Endothelial cell of umbilical vein (primary cell): ENCODE measurements at regions not wholly inside any gene's neighbourhood (a gene's known extent, or its start where the extent isn't known, plus 50 kb on each side); places are given as distances from the start of the nearest gene placed in this dataset.

Experiments
- BruUV-seq: library from RNA; stranded (reverse); fragments of 400-500 nt; replicated peaks from 2 replicates; lab custom pipeline; 2021; lab: Mats Ljungman, UMichigan
- CTCF ChIA-PET: fragments of 300-600, 350-600 bp; sonication (Branson Sonifier 250); formaldehyde crosslinking; loops from one replicate; lab custom pipeline; 2021; ENCODE audit warnings: antibody characterized with exemption, inconsistent platforms; lab: Charles Lee
- POLR2A ChIA-PET: fragments of 300-600, 350-600 bp; sonication (Branson Sonifier 250); formaldehyde crosslinking; loops from one replicate; lab custom pipeline; 2021; ENCODE audit warnings: antibody characterized with exemption, inconsistent platforms; lab: Charles Lee
- DNase-seq: peaks from one replicate; pipeline ENCODE4 v3.0.0-alpha.2; 2011; ENCODE audit warnings: low read depth, low spot score
- FAIRE-seq: peaks from 2 replicates; lab custom pipeline; 2011; peaks lifted over from hg19 to GRCh38; lab: Jason Lieb, UNC
- H2AFZ ChIP-seq: 2 replicates; pipeline ENCODE4 v1.6.0; 2012; ENCODE audit warnings: low read depth, low read length, control low read depth, inconsistent platforms
- H3K27ac ChIP-seq: 2 replicates; pipeline ENCODE4 v1.5.1; 2011; ENCODE audit warnings: low read depth, mild to moderate bottlenecking, control low read depth, low read length, moderate library complexity; ENCODE audit not compliant: insufficient read depth
- H3K27me3 ChIP-seq, 2 experiments: 2 replicates each; pipeline versions ENCODE4 v1.6.0 to v1.6.1; 2011; ENCODE audit warnings: low read length in 2 of 2, mixed read lengths in 1 of 2; ENCODE audit not compliant: control insufficient read depth in 2 of 2, insufficient read depth in 2 of 2
- H3K36me3 ChIP-seq, 2 experiments: 2 replicates in 1 of 2; 3 replicates in 1 of 2; pipeline ENCODE4 v1.5.1; 2011; ENCODE audit warnings: low read length in 2 of 2, mild to moderate bottlenecking in 1 of 2, moderate library complexity in 1 of 2; ENCODE audit not compliant: control insufficient read depth in 2 of 2, insufficient read depth in 2 of 2; ENCODE audit errors: extremely low read depth in 1 of 2
- H3K4me1 ChIP-seq: 3 replicates; pipeline ENCODE4 v1.5.1; 2011; ENCODE audit warnings: mild to moderate bottlenecking, low read length; ENCODE audit not compliant: control insufficient read depth, insufficient read depth; ENCODE audit errors: extremely low read depth
- H3K4me2 ChIP-seq: 2 replicates; pipeline ENCODE4 v1.6.1; 2011; ENCODE audit warnings: low read length, control low read depth, mixed read lengths; ENCODE audit not compliant: insufficient read depth
- H3K4me3 ChIP-seq, 3 experiments: fragments of 200-600 bp in 1 of 3; sonication (generic), shearing (Covaris generic) in 1 of 3; replicated peaks in 1 of 3; 2 replicates each; pipeline ENCODE4 v1.5.1; 2011 to 2016; ENCODE audit warnings: control low read depth in 3 of 3, low read length in 3 of 3, mild to moderate bottlenecking in 2 of 3, inconsistent platforms in 1 of 3, low read depth in 1 of 3, moderate library complexity in 1 of 3; ENCODE audit not compliant: insufficient read depth in 1 of 3
- H3K79me2 ChIP-seq: 2 replicates; pipeline ENCODE4 v1.6.0; 2012; ENCODE audit warnings: low read length, inconsistent platforms; ENCODE audit not compliant: control insufficient read depth, insufficient read depth
- H3K9ac ChIP-seq: replicated peaks from 2 replicates; pipeline ENCODE3; 2011; ENCODE audit warnings: low read length, control low read depth; ENCODE audit not compliant: insufficient read depth; ENCODE audit errors: extremely low read depth
- H3K9me1 ChIP-seq: replicated peaks from 3 replicates; pipeline ENCODE4 v1.6.0; 2011; ENCODE audit warnings: mild to moderate bottlenecking, low read length; ENCODE audit not compliant: control insufficient read depth, insufficient read depth; ENCODE audit errors: extremely low read depth
- H3K9me3 ChIP-seq: replicated peaks from 2 replicates; pipeline ENCODE4 v1.5.1; 2012; ENCODE audit warnings: low read length, inconsistent platforms; ENCODE audit not compliant: control insufficient read depth, insufficient read depth
- H4K20me1 ChIP-seq: replicated peaks from 2 replicates; pipeline ENCODE3; 2011; ENCODE audit warnings: mild to moderate bottlenecking, low read length; ENCODE audit not compliant: control insufficient read depth, insufficient read depth; ENCODE audit errors: extremely low read depth
- EZH2 ChIP-seq: IDR thresholded peaks from 2 replicates; pipeline ENCODE4 v1.6.1; 2012; ENCODE audit warnings: borderline replicate concordance, low read depth, mild to moderate bottlenecking, moderate library complexity, low read length, inconsistent platforms; ENCODE audit not compliant: severe bottlenecking
- FOS ChIP-seq: IDR thresholded peaks from 2 replicates; pipeline ENCODE4 v1.6.1; 2011; ENCODE audit warnings: mild to moderate bottlenecking, low read length, moderate library complexity, borderline replicate concordance; ENCODE audit not compliant: insufficient read depth
- GATA2 ChIP-seq: IDR thresholded peaks from 2 replicates; pipeline ENCODE4 v1.7.0; 2011; ENCODE audit warnings: low read depth, mild to moderate bottlenecking, moderate library complexity, mixed read lengths, low read length; ENCODE audit not compliant: insufficient read length, insufficient read depth
- JUN ChIP-seq: IDR thresholded peaks from 2 replicates; pipeline ENCODE4 v1.6.1; 2011; ENCODE audit warnings: borderline replicate concordance, low read depth; ENCODE audit not compliant: insufficient read length, insufficient read depth
- MAX ChIP-seq: IDR thresholded peaks from 2 replicates; pipeline ENCODE4 v1.6.1; 2011; ENCODE audit not compliant: insufficient read depth, insufficient read length
- MYC ChIP-seq: IDR thresholded peaks from one replicate; pipeline ENCODE4 v1.6.1; 2011; ENCODE audit warnings: mild to moderate bottlenecking, low read depth, low read length
- POLR2A ChIP-seq: IDR thresholded peaks from 2 replicates; pipeline ENCODE4 v1.6.1; 2012; ENCODE audit warnings: low read depth, mild to moderate bottlenecking, control low read depth, low read length
- POLR2AphosphoS5 ChIP-seq: IDR thresholded peaks from 2 replicates; pipeline ENCODE4 v1.6.1; 2012; ENCODE audit warnings: low read depth, mild to moderate bottlenecking, control low read depth, low read length, moderate library complexity; ENCODE audit not compliant: insufficient read depth
- dilution Hi-C: fragments of 300-500 bp; cut with MboI; formaldehyde crosslinking; loops from one replicate; pipeline ENCODE4 v1.15.0; 2019; ENCODE audit warnings: low sequenced_read_pairs; ENCODE audit not compliant: extremely low pct_ligation_motif_present
- intact Hi-C: fragments of 100-400 bp; cut with micrococcal nuclease; formaldehyde crosslinking; loops from one replicate; pipeline ENCODE4 v1.10.0; 2022
- TF ChIP-seq, protein P1 (sequence below), 2 donors: IDR thresholded peaks; 1 replicate in 1 of 2; 2 replicates in 1 of 2; pipeline ENCODE4 v1.5.1; 2011; ENCODE audit warnings: low read length in 2 of 2, mild to moderate bottlenecking in 2 of 2, moderate library complexity in 2 of 2, control low read depth in 1 of 2, inconsistent platforms in 1 of 2, low read depth in 1 of 2; ENCODE audit not compliant: insufficient read depth in 1 of 2; ENCODE audit errors: extremely low read depth in 1 of 2

DNA sequence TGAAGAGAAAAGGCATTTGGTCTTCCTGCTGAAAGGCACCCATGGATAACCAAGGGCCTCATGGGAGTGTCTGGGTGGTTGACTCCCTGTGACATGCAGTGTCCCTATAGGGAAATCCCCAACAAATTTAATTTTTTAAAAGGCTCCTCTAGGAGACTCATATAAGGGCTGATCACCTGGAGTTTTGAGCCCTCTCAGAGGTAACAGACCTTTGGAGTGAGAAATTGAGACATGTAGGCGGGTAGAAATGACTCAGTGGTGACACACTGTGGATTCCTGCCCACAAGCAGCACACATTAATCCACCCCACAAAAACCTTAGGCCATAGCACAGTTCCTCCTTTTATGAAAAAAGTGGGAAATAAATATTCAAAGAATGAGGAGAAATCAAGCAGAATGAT is 557.0 kb upstream of the CNTNAP5 start:
- H3K27me3 ChIP-seq: no peaks in the 10 kb centered on the region
- BruUV-seq: no TSS peak
- no peaks in the 10 kb centered on the region for H3K4me1 ChIP-seq
- POLR2A ChIA-PET: no interaction called here
- no peaks in the 10 kb centered on the region for H3K9me1 ChIP-seq
- H3K9ac ChIP-seq: no peak overlapping the region
- no peaks in the 10 kb centered on the region for H3K9me3 ChIP-seq
- H4K20me1 ChIP-seq: no peaks in the 10 kb centered on the region
- no peak for FAIRE-seq
- intact Hi-C loops (no loop called here), dilution Hi-C loops (no loop called here)
- H3K36me3 ChIP-seq: no peaks in the 10 kb centered on the region
- CTCF ChIA-PET: no interaction called here
- H3K4me3 ChIP-seq: no peak overlapping the region
- TF ChIP-seq GATA2 (no peak), MAX (no peak), POLR2A (no peak), POLR2AphosphoS5 (no peak), MYC (no peak), JUN (no peak), EZH2 (no peak), FOS (no peak)
- TF ChIP-seq, protein P1, sequence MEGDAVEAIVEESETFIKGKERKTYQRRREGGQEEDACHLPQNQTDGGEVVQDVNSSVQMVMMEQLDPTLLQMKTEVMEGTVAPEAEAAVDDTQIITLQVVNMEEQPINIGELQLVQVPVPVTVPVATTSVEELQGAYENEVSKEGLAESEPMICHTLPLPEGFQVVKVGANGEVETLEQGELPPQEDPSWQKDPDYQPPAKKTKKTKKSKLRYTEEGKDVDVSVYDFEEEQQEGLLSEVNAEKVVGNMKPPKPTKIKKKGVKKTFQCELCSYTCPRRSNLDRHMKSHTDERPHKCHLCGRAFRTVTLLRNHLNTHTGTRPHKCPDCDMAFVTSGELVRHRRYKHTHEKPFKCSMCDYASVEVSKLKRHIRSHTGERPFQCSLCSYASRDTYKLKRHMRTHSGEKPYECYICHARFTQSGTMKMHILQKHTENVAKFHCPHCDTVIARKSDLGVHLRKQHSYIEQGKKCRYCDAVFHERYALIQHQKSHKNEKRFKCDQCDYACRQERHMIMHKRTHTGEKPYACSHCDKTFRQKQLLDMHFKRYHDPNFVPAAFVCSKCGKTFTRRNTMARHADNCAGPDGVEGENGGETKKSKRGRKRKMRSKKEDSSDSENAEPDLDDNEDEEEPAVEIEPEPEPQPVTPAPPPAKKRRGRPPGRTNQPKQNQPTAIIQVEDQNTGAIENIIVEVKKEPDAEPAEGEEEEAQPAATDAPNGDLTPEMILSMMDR (IDR thresholded peaks at IDR 0.05; ENCODE audit: extremely low read depth in 1 of 2, insufficient read depth in 1 of 2, low read depth in 1 of 2, low read length in 2 of 2): no peak
- H3K79me2 ChIP-seq: no peaks in the 10 kb centered on the region
- DNase-seq: no peak
- H3K4me2 ChIP-seq: no peak overlapping the region
- no peak overlapping the region for H3K27ac ChIP-seq
- H2AFZ ChIP-seq: no peak overlapping the region
